Neural cell (in vitro differentiated cells): ENCODE measurements at regions not wholly inside any gene's neighbourhood (a gene's known extent, or its start where the extent isn't known, plus 50 kb on each side); places are given as distances from the start of the nearest gene placed in this dataset.

Source experiments
- CTCF ChIP-seq: fragments of 450-650 bp; IDR thresholded peaks from 2 replicates; pipeline ENCODE4 v1.5.1; 2014; ENCODE audit warnings: antibody characterized with exemption, mild to moderate bottlenecking, moderate library complexity; ENCODE audit not compliant: poor library complexity, severe bottlenecking
- EP300 ChIP-seq: fragments of 450-650 bp; conservative IDR thresholded peaks from 2 replicates; pipeline ENCODE4 v1.6.1; 2014; ENCODE audit warnings: antibody characterized with exemption, mild to moderate bottlenecking, moderate library complexity; ENCODE audit not compliant: poor library complexity, severe bottlenecking
- EZH2 ChIP-seq: fragments of 200-600, 300-800 bp; shearing (Covaris generic), sonication (generic); IDR thresholded peaks from 2 replicates; pipeline ENCODE4 v1.6.1; 2014; ENCODE audit warnings: antibody characterized with exemption, low read length, borderline replicate concordance, mild to moderate bottlenecking; ENCODE audit not compliant: insufficient read depth, poor library complexity, severe bottlenecking
- MXI1 ChIP-seq: fragments of 450-650 bp; conservative IDR thresholded peaks from 2 replicates; pipeline ENCODE4 v1.6.1; 2014; ENCODE audit warnings: antibody characterized with exemption, mild to moderate bottlenecking; ENCODE audit not compliant: poor library complexity, severe bottlenecking
- POLR2AphosphoS5 ChIP-seq: IDR thresholded peaks from 2 replicates; pipeline ENCODE4 v1.6.1; 2012
- RAD21 ChIP-seq: fragments of 450-650 bp; conservative IDR thresholded peaks from 2 replicates; pipeline ENCODE4 v1.6.1; 2014; ENCODE audit warnings: antibody characterized with exemption, mild to moderate bottlenecking, moderate library complexity
- TAF1 ChIP-seq: IDR thresholded peaks from 2 replicates; pipeline ENCODE4 v1.6.1; 2012; ENCODE audit warnings: low read depth
- TF ChIP-seq, protein P1 (sequence below): IDR thresholded peaks from 2 replicates; pipeline ENCODE4 v1.6.1; 2012; ENCODE audit warnings: borderline replicate concordance

DNA sequence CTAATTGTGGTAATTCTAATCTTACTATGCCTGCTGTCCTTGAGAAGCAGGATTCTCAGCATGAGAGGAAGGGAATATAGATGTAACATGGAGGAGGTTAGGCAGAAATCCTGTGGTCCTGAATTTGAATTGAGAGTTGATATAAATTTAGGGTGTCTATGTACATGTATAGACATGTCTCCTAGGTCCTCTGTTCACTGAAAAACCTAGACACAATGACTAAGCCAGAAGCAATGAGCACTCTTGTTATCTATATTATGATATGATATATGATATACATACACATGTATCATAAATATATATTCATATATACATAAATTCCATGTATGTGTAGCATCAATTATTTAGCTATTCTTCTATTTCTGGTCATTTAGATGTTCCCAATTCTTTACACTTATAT is 173.3 kb upstream of the MKLN1 start:
- TF ChIP-seq CTCF, result no peak
- TF ChIP-seq POLR2AphosphoS5, result no peak
- no peak for TF ChIP-seq RAD21
- TF ChIP-seq, protein P1, sequence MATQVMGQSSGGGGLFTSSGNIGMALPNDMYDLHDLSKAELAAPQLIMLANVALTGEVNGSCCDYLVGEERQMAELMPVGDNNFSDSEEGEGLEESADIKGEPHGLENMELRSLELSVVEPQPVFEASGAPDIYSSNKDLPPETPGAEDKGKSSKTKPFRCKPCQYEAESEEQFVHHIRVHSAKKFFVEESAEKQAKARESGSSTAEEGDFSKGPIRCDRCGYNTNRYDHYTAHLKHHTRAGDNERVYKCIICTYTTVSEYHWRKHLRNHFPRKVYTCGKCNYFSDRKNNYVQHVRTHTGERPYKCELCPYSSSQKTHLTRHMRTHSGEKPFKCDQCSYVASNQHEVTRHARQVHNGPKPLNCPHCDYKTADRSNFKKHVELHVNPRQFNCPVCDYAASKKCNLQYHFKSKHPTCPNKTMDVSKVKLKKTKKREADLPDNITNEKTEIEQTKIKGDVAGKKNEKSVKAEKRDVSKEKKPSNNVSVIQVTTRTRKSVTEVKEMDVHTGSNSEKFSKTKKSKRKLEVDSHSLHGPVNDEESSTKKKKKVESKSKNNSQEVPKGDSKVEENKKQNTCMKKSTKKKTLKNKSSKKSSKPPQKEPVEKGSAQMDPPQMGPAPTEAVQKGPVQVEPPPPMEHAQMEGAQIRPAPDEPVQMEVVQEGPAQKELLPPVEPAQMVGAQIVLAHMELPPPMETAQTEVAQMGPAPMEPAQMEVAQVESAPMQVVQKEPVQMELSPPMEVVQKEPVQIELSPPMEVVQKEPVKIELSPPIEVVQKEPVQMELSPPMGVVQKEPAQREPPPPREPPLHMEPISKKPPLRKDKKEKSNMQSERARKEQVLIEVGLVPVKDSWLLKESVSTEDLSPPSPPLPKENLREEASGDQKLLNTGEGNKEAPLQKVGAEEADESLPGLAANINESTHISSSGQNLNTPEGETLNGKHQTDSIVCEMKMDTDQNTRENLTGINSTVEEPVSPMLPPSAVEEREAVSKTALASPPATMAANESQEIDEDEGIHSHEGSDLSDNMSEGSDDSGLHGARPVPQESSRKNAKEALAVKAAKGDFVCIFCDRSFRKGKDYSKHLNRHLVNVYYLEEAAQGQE, result no peak
- no peak for TF ChIP-seq EZH2
- TF ChIP-seq EP300, result no peak
- no peak for TF ChIP-seq TAF1
- TF ChIP-seq MXI1, result no peak
